T-helper 9 cell (primary cell): ENCODE measurements at regions not wholly inside any gene's neighbourhood (a gene's known extent, or its start where the extent isn't known, plus 50 kb on each side); places are given as distances from the start of the nearest gene placed in this dataset.

Experiments used
- DNase-seq: peaks from one replicate; pipeline ENCODE4 v3.0.0-alpha.2; 2020

GRCh38 chr13:74040200-74040599 lies 94.0 kb downstream of the KLF12 start:
- DNase-seq = peak; percentile 6

- DNase-seq = no peak
These were observed 94.5 kb downstream of the KLF12 start for GRCh38 chr13:74039667-74040066.

- DNase-seq = no peak
These were observed 95.0 kb downstream of the KLF12 start for GRCh38 chr13:74039154-74039553.

- DNase-seq = no peak
These were observed 96.4 kb downstream of the KLF12 start for GRCh38 chr13:74037762-74038161.

- no peak for DNase-seq
These were observed 97.8 kb downstream of the KLF12 start for GRCh38 chr13:74036373-74036772.

GRCh38 chr13:74035896-74036295 lies 98.3 kb downstream of the KLF12 start:
- DNase-seq = no peak

- no peak for DNase-seq
These were observed 101.9 kb downstream of the KLF12 start for GRCh38 chr13:74032325-74032724.

GRCh38 chr13:74027161-74027779 lies 106.9 kb downstream of the KLF12 start:
- DNase-seq = no peak

GRCh38 chr13:74026753-74027152 lies 107.5 kb downstream of the KLF12 start:
- peak; percentile 47 for DNase-seq

- no peak for DNase-seq
These were observed 108.8 kb downstream of the KLF12 start for GRCh38 chr13:74025369-74025768.

GRCh38 chr13:74024856-74025255 lies 109.3 kb downstream of the KLF12 start:
- no peak for DNase-seq

GRCh38 chr13:74024314-74024713 lies 109.9 kb downstream of the KLF12 start:
- DNase-seq = no peak

- no peak for DNase-seq
These were observed 110.7 kb downstream of the KLF12 start for GRCh38 chr13:74023484-74023883.

- DNase-seq = no peak
These were observed 112.7 kb downstream of the KLF12 start for GRCh38 chr13:74021505-74021904.

GRCh38 chr13:74018062-74018431 lies 116.2 kb downstream of the KLF12 start:
- no peak for DNase-seq

- DNase-seq = no peak
These were observed 116.7 kb downstream of the KLF12 start for GRCh38 chr13:74017301-74018061.

GRCh38 chr13:74015137-74015536 lies 119.1 kb downstream of the KLF12 start:
- no peak for DNase-seq

- no peak for DNase-seq
These were observed 125.0 kb downstream of the KLF12 start for GRCh38 chr13:74009100-74009668.

- DNase-seq = no peak
These were observed 127.5 kb downstream of the KLF12 start for GRCh38 chr13:74006666-74007065.

- DNase-seq = no peak
These were observed 128.7 kb downstream of the KLF12 start for GRCh38 chr13:74005320-74006157.

- no peak for DNase-seq
These were observed 130.1 kb downstream of the KLF12 start for GRCh38 chr13:74004109-74004508.

- no peak for DNase-seq
These were observed 130.8 kb downstream of the KLF12 start for GRCh38 chr13:74003374-74003773.

- no peak for DNase-seq
These were observed 133.3 kb downstream of the KLF12 start for GRCh38 chr13:74000876-74001275.
